DND-41 (cell line): ENCODE measurements at regions not wholly inside any gene's neighbourhood (a gene's known extent, or its start where the extent isn't known, plus 50 kb on each side); places are given as distances from the start of the nearest gene placed in this dataset.
"Not testable (repeated sequence)": the region's sequence is repeated elsewhere in the genome, so short reads cannot be mapped to it uniquely, and the experiment has no call there.

Experiments used
- ATAC-seq: fragments of 200-7000 bp; cut with Tn5 transposase; 3 replicates; pipeline ENCODE4 v1.9.1; 2021; ENCODE audit warnings: low read depth; ENCODE audit not compliant: insufficient read depth
- DNase-seq: peaks from one replicate; pipeline ENCODE4 v3.0.0-alpha.2; 2020
- H2AFZ ChIP-seq: 2 replicates; pipeline ENCODE4 v1.6.0; 2012; ENCODE audit warnings: low read depth, low read length
- H3K27ac ChIP-seq: 2 replicates; pipeline ENCODE4 v1.5.1; 2012; ENCODE audit warnings: low read length, inconsistent platforms
- H3K27me3 ChIP-seq: fragments of 200-600 bp; sonication (generic); 2 replicates; pipeline ENCODE4 v1.6.0; 2012; ENCODE audit warnings: low read length, mild to moderate bottlenecking, inconsistent platforms; ENCODE audit not compliant: insufficient read depth, poor library complexity
- H3K36me3 ChIP-seq: 2 replicates; pipeline ENCODE4 v1.5.1; 2012; ENCODE audit warnings: low read length, inconsistent platforms; ENCODE audit not compliant: insufficient read depth
- H3K4me1 ChIP-seq: 2 replicates; pipeline ENCODE4 v1.5.1; 2012; ENCODE audit warnings: mild to moderate bottlenecking, low read length; ENCODE audit not compliant: insufficient read depth
- H3K4me2 ChIP-seq: 2 replicates; pipeline ENCODE4 v1.6.0; 2012; ENCODE audit warnings: mild to moderate bottlenecking, moderate library complexity, low read length, inconsistent platforms; ENCODE audit not compliant: insufficient read depth
- H3K4me3 ChIP-seq, 2 experiments: fragments of 200-600 bp in 1 of 2; shearing (Covaris generic) in 1 of 2; 2 replicates each; pipeline ENCODE4 v1.5.1; 2012 to 2016; ENCODE audit warnings: inconsistent platforms in 2 of 2, low read length in 2 of 2, mild to moderate bottlenecking in 2 of 2, low read depth in 1 of 2, moderate library complexity in 1 of 2
- H3K79me2 ChIP-seq: 2 replicates; pipeline ENCODE4 v1.6.0; 2012; ENCODE audit warnings: low read length, inconsistent platforms; ENCODE audit not compliant: insufficient read depth
- H3K9ac ChIP-seq: 2 replicates; pipeline ENCODE4 v1.6.0; 2012; ENCODE audit warnings: low read depth, mild to moderate bottlenecking, inconsistent platforms, low read length, moderate library complexity
- H3K9me3 ChIP-seq: 2 replicates; pipeline ENCODE4 v1.5.1; 2012; ENCODE audit warnings: low read length, moderate library complexity, mild to moderate bottlenecking, inconsistent platforms; ENCODE audit not compliant: insufficient read depth, severe bottlenecking
- H4K20me1 ChIP-seq: 2 replicates; pipeline ENCODE4 v1.6.0; 2012; ENCODE audit warnings: low read length; ENCODE audit not compliant: insufficient read depth
- EZH2 ChIP-seq: IDR thresholded peaks from 3 replicates; pipeline ENCODE4 v1.6.1; 2012; ENCODE audit warnings: borderline replicate concordance, low read depth, mild to moderate bottlenecking, moderate library complexity, low read length, inconsistent platforms; ENCODE audit not compliant: severe bottlenecking
- TF ChIP-seq, protein P1 (sequence below): IDR thresholded peaks from 2 replicates; pipeline ENCODE4 v1.5.1; 2012; ENCODE audit warnings: borderline replicate concordance, low read length, moderate library complexity, mild to moderate bottlenecking; ENCODE audit not compliant: poor library complexity, severe bottlenecking; ENCODE audit errors: extremely low read depth

DNA sequence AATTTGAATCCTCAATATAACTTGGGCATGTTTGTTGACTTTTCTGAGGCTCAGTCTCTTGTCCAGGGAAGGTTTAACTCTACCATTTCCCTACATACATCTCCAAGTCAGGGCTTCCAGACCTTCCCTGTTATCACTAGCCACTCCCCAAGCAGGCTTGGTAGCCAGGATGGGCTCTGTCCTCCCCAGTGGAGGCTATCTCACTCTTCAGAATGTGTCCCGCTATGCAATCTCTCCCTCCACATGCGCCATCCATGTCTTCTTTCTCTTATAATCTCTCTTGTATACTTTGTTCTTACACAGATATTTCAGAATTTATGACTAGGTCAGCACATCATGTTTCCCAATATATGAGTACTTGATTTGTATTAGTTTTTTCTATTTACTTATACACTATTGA, 310.4 kb downstream of the HGF start:
- H3K27ac ChIP-seq, result no peak overlapping the region
- no peak overlapping the region for H3K4me3 ChIP-seq
- H3K9me3 ChIP-seq, result no peaks in the 10 kb centered on the region
- H3K36me3 ChIP-seq, result no peaks in the 10 kb centered on the region
- H3K4me1 ChIP-seq, result no peaks in the 10 kb centered on the region
- H3K79me2 ChIP-seq, result no peaks in the 10 kb centered on the region
- TF ChIP-seq, protein P1, sequence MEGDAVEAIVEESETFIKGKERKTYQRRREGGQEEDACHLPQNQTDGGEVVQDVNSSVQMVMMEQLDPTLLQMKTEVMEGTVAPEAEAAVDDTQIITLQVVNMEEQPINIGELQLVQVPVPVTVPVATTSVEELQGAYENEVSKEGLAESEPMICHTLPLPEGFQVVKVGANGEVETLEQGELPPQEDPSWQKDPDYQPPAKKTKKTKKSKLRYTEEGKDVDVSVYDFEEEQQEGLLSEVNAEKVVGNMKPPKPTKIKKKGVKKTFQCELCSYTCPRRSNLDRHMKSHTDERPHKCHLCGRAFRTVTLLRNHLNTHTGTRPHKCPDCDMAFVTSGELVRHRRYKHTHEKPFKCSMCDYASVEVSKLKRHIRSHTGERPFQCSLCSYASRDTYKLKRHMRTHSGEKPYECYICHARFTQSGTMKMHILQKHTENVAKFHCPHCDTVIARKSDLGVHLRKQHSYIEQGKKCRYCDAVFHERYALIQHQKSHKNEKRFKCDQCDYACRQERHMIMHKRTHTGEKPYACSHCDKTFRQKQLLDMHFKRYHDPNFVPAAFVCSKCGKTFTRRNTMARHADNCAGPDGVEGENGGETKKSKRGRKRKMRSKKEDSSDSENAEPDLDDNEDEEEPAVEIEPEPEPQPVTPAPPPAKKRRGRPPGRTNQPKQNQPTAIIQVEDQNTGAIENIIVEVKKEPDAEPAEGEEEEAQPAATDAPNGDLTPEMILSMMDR, result no peak
- TF ChIP-seq EZH2, result no peak
- ATAC-seq (no peak), DNase-seq (no peak)
- no peaks in the 10 kb centered on the region for H3K27me3 ChIP-seq
- H3K9ac ChIP-seq, result no peak overlapping the region
- no peak overlapping the region for H3K4me2 ChIP-seq
- H4K20me1 ChIP-seq, result no peaks in the 10 kb centered on the region
- no peak overlapping the region for H2AFZ ChIP-seq

DNA sequence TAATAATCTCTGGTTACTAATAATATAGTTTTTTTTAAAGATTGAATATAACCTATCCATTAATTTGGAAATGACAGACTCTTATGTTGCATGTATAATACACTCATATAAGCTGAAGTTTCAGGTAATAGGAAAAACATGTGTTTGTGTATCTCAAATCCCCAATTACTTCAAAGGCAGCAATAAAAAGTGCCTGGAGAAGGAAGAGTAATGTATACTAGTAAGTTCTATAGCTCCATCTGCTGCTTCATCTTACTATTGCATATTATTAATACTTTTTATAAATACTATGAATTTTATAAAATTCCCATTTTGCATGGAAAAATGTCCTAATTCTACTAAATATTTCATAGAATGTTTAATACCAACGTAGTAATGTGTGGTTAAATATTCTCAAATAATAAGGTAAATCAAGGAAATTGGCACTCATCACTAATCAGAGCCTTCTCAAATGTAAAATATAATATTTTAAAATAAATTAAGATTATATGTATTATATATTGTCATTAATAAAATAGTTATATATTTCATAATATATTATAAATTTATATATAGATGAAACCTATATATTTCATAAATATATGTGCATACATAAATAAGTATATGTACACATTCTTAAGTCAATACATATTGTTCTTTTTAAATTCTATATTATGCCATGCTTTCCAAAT, 311.9 kb downstream of the HGF start:
- Histone ChIP-seq H3K27me3 (no peaks in the 10 kb centered on the region), H3K4me1 (no peaks in the 10 kb centered on the region), H4K20me1 (no peaks in the 10 kb centered on the region), H3K79me2 (no peaks in the 10 kb centered on the region), H3K9me3 (no peaks in the 10 kb centered on the region), H3K4me2 (no peak overlapping the region), H2AFZ (no peak overlapping the region), H3K36me3 (no peaks in the 10 kb centered on the region), H3K9ac (no peak overlapping the region), H3K27ac (no peak overlapping the region), H3K4me3 (no peak overlapping the region)
- DNase-seq (no peak), ATAC-seq (no peak)
- TF ChIP-seq, protein P1, result peak; percentile 15
- TF ChIP-seq EZH2, result no peak

DNA sequence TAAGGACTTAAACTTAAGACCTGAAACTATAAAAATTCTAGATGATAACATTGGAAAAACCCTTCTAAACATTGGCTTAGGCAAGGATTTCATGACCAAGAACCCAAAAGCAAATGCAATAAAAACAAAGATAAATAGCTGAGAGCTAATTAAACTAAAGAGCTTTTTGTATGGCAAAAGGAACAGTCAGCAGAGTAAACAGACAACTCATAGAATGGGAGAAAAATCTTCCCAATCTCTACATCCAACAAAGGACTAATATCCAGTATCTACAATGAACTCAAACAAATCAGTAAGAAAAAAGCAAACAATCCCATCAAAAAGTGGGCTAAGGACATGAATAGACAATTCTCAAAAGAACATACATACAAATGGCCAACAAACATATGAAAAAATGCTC, 316.1 kb downstream of the HGF start:
- not testable (repeated sequence) for H3K27me3 ChIP-seq, H3K9me3 ChIP-seq, H3K4me1 ChIP-seq, H3K4me3 ChIP-seq, H4K20me1 ChIP-seq, H3K36me3 ChIP-seq, H3K9ac ChIP-seq, H3K79me2 ChIP-seq, ATAC-seq, H3K27ac ChIP-seq, H2AFZ ChIP-seq, H3K4me2 ChIP-seq, DNase-seq

DNA sequence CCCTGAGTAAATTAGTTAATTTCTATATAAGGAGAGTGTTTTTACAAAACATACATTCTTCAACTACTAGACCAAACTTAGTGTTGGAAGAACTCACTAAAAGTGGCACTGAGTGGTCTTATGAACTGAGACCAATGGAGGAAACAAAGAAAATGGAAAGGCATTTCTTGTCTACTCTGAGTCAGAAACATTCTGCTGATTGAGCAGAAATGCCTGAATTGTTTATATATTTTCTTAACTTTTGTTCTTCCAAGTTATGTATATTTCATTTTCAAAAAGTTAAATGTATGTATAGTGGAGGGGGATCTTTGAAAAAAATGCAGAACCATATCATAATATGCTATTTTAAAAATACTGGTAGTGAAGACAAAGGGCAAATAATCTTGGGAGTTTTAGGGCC, 320.7 kb downstream of the HGF start:
- Histone ChIP-seq H4K20me1 (no peaks in the 10 kb centered on the region), H3K9me3 (no peaks in the 10 kb centered on the region), H3K4me3 (no peak overlapping the region), H3K9ac (no peak overlapping the region), H3K4me2 (no peak overlapping the region), H2AFZ (no peak overlapping the region), H3K27ac (no peak overlapping the region), H3K4me1 (no peaks in the 10 kb centered on the region), H3K27me3 (no peaks in the 10 kb centered on the region), H3K36me3 (no peaks in the 10 kb centered on the region), H3K79me2 (no peaks in the 10 kb centered on the region)
- TF ChIP-seq, protein P1, result no peak
- no peak for TF ChIP-seq EZH2
- DNase-seq (no peak), ATAC-seq (no peak)
